ENCODE measurements at regions not wholly inside any gene's neighbourhood (a gene's known extent, or its start where the extent isn't known, plus 50 kb on each side); places are given as distances from the start of the nearest gene placed in this dataset.

GRCh38 chr4:121477480-121477879 lies 96.7 kb upstream of the QRFPR start:
- TF ChIP-seq, protein P1, sequence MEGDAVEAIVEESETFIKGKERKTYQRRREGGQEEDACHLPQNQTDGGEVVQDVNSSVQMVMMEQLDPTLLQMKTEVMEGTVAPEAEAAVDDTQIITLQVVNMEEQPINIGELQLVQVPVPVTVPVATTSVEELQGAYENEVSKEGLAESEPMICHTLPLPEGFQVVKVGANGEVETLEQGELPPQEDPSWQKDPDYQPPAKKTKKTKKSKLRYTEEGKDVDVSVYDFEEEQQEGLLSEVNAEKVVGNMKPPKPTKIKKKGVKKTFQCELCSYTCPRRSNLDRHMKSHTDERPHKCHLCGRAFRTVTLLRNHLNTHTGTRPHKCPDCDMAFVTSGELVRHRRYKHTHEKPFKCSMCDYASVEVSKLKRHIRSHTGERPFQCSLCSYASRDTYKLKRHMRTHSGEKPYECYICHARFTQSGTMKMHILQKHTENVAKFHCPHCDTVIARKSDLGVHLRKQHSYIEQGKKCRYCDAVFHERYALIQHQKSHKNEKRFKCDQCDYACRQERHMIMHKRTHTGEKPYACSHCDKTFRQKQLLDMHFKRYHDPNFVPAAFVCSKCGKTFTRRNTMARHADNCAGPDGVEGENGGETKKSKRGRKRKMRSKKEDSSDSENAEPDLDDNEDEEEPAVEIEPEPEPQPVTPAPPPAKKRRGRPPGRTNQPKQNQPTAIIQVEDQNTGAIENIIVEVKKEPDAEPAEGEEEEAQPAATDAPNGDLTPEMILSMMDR (IDR thresholded peaks at IDR 0.05): no peak
- TF ChIP-seq POLR2A (IDR thresholded peaks at IDR 0.05): no peak
